Suprapubic skin (tissue), 4 donors: ENCODE measurements at regions not wholly inside any gene's neighbourhood (a gene's known extent, or its start where the extent isn't known, plus 50 kb on each side); places are given as distances from the start of the nearest gene placed in this dataset.
"Not testable (repeated sequence)": the region's sequence is repeated elsewhere in the genome, so short reads cannot be mapped to it uniquely, and the experiment has no call there.

Experiments used
- DNase-seq, 2 donors: peaks; one replicate each; pipeline ENCODE4 v3.0.0-alpha.2; 2019; ENCODE audit warnings: low spot score in 2 of 2
- H3K27ac ChIP-seq: fragments of 200-600 bp; sonication (generic); one replicate; pipeline ENCODE4 v1.5.1; 2019
- H3K27me3 ChIP-seq: fragments of 200-600 bp; sonication (generic); one replicate; pipeline ENCODE4 v1.5.1; 2019
- H3K36me3 ChIP-seq: fragments of 200-600 bp; sonication (generic); one replicate; pipeline ENCODE4 v1.5.1; 2019
- H3K4me1 ChIP-seq: fragments of 200-600 bp; sonication (generic); one replicate; pipeline ENCODE4 v1.5.1; 2019
- H3K4me3 ChIP-seq: fragments of 200-600 bp; sonication (generic); one replicate; pipeline ENCODE4 v1.5.1; 2019; ENCODE audit warnings: mild to moderate bottlenecking
- H3K9me3 ChIP-seq: fragments of 200-600 bp; sonication (generic); one replicate; pipeline ENCODE4 v1.5.1; 2019
- EP300 ChIP-seq: sonication (generic); formaldehyde crosslinking; IDR thresholded peaks from one replicate; pipeline ENCODE4 v1.6.1; 2017; ENCODE audit warnings: antibody characterized with exemption
- POLR2A ChIP-seq, 2 donors: fragments of 450-650 bp; IDR thresholded peaks; one replicate each; pipeline ENCODE4 v1.6.1; 2017; ENCODE audit warnings: antibody characterized with exemption in 2 of 2, mild to moderate bottlenecking in 2 of 2, moderate library complexity in 2 of 2
- POLR2AphosphoS5 ChIP-seq, 3 donors: sonication (generic); formaldehyde crosslinking; IDR thresholded peaks; one replicate each; pipeline ENCODE4 v1.6.1; 2017; ENCODE audit warnings: antibody characterized with exemption in 3 of 3
- WGBS: methylation state at CpG from one replicate; pipeline ENCODE4 v1.1.5; 2018; 5-methylcytosine and 5-hydroxymethylcytosine counted together
- TF ChIP-seq, protein P1 (sequence below), 2 donors: fragments of 200-600 bp in 1 of 2; fragments of 450-650 bp in 1 of 2; sonication (generic) in 1 of 2; IDR thresholded peaks; one replicate each; pipeline ENCODE4 v1.5.1; 2016 to 2019; ENCODE audit warnings: antibody characterized with exemption in 2 of 2, mild to moderate bottlenecking in 1 of 2, moderate library complexity in 1 of 2

DNA sequence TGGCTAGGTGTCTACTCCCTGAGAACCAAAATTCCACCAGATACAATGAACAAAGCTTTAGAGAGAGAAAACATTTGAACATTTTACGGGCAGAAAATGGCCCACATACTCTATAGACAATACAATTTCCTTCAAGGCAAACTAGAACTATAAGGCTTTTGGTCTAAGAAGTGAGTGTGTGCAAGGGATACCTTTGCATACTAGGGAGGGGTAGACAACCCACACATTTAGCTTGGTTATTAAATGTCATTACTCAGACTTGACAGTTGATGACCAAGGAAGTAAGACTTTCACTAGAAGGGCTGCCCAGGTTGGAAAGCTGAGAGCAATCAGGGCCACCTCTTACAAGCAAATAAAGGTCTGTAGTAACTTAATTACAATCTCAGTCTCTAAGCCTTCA, 64.0 kb upstream of the PLEKHM1 start:
- WGBS: no CpG with 5 or more reads among the region's 1 CpG
- not testable (repeated sequence) for H3K36me3 ChIP-seq

GRCh38 chr17:45558821-45559220, 68.3 kb upstream of the PLEKHM1 start:
- WGBS: no CpG with 5 or more reads among the region's 1 CpG
- H3K9me3 ChIP-seq, DNase-seq: not testable (repeated sequence)

More for the DNA sequence above, 64.0 kb upstream of the PLEKHM1 start:
- not testable (repeated sequence) for DNase-seq, H3K9me3 ChIP-seq, H3K27ac ChIP-seq, H3K4me3 ChIP-seq, H3K4me1 ChIP-seq, H3K27me3 ChIP-seq

GRCh38 chr17:45562868-45563267, 72.3 kb upstream of the PLEKHM1 start:
- H3K36me3 ChIP-seq, H3K27ac ChIP-seq, H3K9me3 ChIP-seq, H3K27me3 ChIP-seq, H3K4me3 ChIP-seq, H3K4me1 ChIP-seq, DNase-seq: not testable (repeated sequence)
- WGBS: 89% methylated on average over 4 of the region's 4 CpGs

More at GRCh38 chr17:45558821-45559220, 68.3 kb upstream of the PLEKHM1 start:
- H3K4me3 ChIP-seq, H3K4me1 ChIP-seq, H3K27ac ChIP-seq, H3K27me3 ChIP-seq, H3K36me3 ChIP-seq: not testable (repeated sequence)

DNA sequence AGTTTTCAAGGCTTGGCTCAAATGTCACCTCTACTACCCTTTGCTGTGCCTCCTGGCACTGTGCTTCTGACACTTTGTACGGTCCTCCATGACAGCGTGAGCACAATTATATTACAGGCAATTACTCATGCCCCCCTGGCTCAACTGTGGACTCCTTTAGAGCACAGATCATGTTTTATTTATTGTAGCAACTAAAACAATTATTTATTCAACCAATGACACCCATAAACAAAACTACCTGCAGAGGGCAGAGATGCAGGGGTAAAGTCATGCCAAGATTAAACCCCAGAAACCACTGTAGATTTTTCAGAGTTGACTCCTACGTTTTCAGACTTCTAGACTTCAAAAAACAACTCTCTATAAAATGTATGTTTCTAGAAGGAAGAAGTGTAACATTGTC, 72.8 kb upstream of the PLEKHM1 start:
- not testable (repeated sequence) for H3K27me3 ChIP-seq, H3K36me3 ChIP-seq, H3K4me1 ChIP-seq, H3K27ac ChIP-seq, H3K9me3 ChIP-seq, H3K4me3 ChIP-seq, DNase-seq
- 75% methylated on average over 3 of the region's 3 CpGs for WGBS

- WGBS: 94% methylated on average over 1 of the region's 1 CpG
- H3K9me3 ChIP-seq, DNase-seq, H3K27me3 ChIP-seq, H3K36me3 ChIP-seq, H3K4me1 ChIP-seq, H3K27ac ChIP-seq, H3K4me3 ChIP-seq: not testable (repeated sequence)
Measured at GRCh38 chr17:45568275-45568674, 77.8 kb upstream of the PLEKHM1 start.

GRCh38 chr17:45573326-45573725, 82.8 kb upstream of the PLEKHM1 start:
- not testable (repeated sequence) for H3K27ac ChIP-seq, DNase-seq, H3K4me3 ChIP-seq, H3K36me3 ChIP-seq, H3K9me3 ChIP-seq, H3K27me3 ChIP-seq
- WGBS: 100% methylated on average over 2 of the region's 2 CpGs
- peaks cover 25% of the 10 kb centered on the region for H3K4me1 ChIP-seq

GRCh38 chr17:45573924-45574770, 83.6 kb upstream of the PLEKHM1 start:
- no peak overlapping the region for H3K27ac ChIP-seq
- no peaks in the 10 kb centered on the region for H3K36me3 ChIP-seq
- TF ChIP-seq POLR2AphosphoS5 (IDR thresholded peaks at IDR 0.05): no peak
- TF ChIP-seq POLR2A (IDR thresholded peaks at IDR 0.05): no peak
- TF ChIP-seq EP300: no peak
- TF ChIP-seq, protein P1, sequence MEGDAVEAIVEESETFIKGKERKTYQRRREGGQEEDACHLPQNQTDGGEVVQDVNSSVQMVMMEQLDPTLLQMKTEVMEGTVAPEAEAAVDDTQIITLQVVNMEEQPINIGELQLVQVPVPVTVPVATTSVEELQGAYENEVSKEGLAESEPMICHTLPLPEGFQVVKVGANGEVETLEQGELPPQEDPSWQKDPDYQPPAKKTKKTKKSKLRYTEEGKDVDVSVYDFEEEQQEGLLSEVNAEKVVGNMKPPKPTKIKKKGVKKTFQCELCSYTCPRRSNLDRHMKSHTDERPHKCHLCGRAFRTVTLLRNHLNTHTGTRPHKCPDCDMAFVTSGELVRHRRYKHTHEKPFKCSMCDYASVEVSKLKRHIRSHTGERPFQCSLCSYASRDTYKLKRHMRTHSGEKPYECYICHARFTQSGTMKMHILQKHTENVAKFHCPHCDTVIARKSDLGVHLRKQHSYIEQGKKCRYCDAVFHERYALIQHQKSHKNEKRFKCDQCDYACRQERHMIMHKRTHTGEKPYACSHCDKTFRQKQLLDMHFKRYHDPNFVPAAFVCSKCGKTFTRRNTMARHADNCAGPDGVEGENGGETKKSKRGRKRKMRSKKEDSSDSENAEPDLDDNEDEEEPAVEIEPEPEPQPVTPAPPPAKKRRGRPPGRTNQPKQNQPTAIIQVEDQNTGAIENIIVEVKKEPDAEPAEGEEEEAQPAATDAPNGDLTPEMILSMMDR (IDR thresholded peaks at IDR 0.05): no peak
- peaks cover 32% of the 10 kb centered on the region for H3K4me1 ChIP-seq
- H3K27me3 ChIP-seq: no peaks in the 10 kb centered on the region
- 74% methylated on average over 5 of the region's 5 CpGs for WGBS
- H3K9me3 ChIP-seq: no peaks in the 10 kb centered on the region
- H3K4me3 ChIP-seq: no peak overlapping the region
- DNase-seq: no peak

DNA sequence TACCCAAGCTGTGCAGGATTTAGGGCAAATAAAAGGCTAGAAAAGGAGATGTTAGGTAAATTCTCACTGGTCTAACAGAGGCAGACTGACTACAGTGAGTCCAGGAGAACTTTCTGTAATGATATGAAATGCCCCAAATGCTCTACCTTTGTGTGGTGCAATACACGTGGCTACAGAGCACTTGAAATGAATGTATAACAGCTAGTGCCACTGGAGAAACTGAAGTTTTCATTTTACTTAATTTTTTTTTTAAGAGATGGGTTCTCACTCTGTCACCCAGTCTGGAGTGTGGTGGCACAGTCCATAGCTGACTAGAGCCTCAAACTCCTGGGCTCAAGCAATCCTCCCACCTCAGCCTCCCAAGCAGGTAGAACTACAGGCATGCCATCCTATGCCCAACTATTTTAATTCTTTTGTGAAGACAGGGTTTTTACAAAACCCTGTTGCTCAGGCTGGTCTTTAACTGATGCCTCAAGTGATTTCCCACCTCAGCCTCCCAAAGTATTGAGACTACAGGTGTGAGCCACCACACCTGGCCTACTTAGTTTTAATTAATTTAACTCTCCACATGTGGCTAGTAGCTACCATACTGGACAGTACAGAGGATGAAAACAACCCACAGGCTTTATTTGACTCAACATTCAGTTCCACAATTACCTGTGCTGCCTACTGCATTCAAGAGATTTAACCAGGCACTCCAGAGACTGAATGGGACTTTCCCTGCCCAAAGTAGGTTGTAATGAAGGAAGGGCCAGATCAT, 84.8 kb upstream of the PLEKHM1 start:
- H3K27ac ChIP-seq: no peak overlapping the region
- DNase-seq: no peak

GRCh38 chr17:45576527-45577307, 86.2 kb upstream of the PLEKHM1 start:
- H3K4me1 ChIP-seq: peaks cover 37% of the 10 kb centered on the region
- not testable (repeated sequence) for DNase-seq, H3K9me3 ChIP-seq, H3K27me3 ChIP-seq, H3K4me3 ChIP-seq, H3K36me3 ChIP-seq, H3K27ac ChIP-seq
- WGBS: 72% methylated on average over 10 of the region's 10 CpGs

More for the DNA sequence above, 84.8 kb upstream of the PLEKHM1 start:
- H3K9me3 ChIP-seq: no peaks in the 10 kb centered on the region
- TF ChIP-seq EP300 (no peak), POLR2AphosphoS5 (IDR thresholded peaks at IDR 0.05) (no peak), POLR2A (IDR thresholded peaks at IDR 0.05) (no peak)
- TF ChIP-seq, protein P1 (IDR thresholded peaks at IDR 0.05): no peak
- peaks cover 35% of the 10 kb centered on the region for H3K4me1 ChIP-seq
- no peak overlapping the region for H3K4me3 ChIP-seq
- H3K36me3 ChIP-seq: no peaks in the 10 kb centered on the region
- no peaks in the 10 kb centered on the region for H3K27me3 ChIP-seq
- WGBS: 90% methylated on average over 1 of the region's 1 CpG
